ENCODE measurements at regions not wholly inside any gene's neighbourhood (a gene's known extent, or its start where the extent isn't known, plus 50 kb on each side); places are given as distances from the start of the nearest gene placed in this dataset.

GRCh38 chr3:182142928-182143327 lies 431.2 kb downstream of the SOX2 start:
- Histone ChIP-seq H3K9me1 (replicated peaks; ENCODE audit: control insufficient read depth, extremely low read depth, insufficient read depth, low read length) (no peaks in the 10 kb centered on the region), H3K79me2 (ENCODE audit: control insufficient read depth, insufficient read depth, low read length) (no peaks in the 10 kb centered on the region), H3K27ac (ENCODE audit: insufficient read depth, low read depth, low read length) (no peak overlapping the region), H3K27me3 (ENCODE audit: control insufficient read depth in 2 of 2, insufficient read depth in 2 of 2, low read length in 2 of 2) (no peaks in the 10 kb centered on the region), H3K9me3 (replicated peaks; ENCODE audit: control insufficient read depth, insufficient read depth, low read length) (no peaks in the 10 kb centered on the region), H4K20me1 (replicated peaks; ENCODE audit: control insufficient read depth, extremely low read depth, insufficient read depth, low read length) (no peaks in the 10 kb centered on the region), H3K4me1 (ENCODE audit: control insufficient read depth, extremely low read depth, insufficient read depth, low read length) (no peaks in the 10 kb centered on the region), H3K4me2 (ENCODE audit: insufficient read depth, low read length) (no peak overlapping the region), H3K36me3 (ENCODE audit: control insufficient read depth in 2 of 2, extremely low read depth in 1 of 2, insufficient read depth in 2 of 2, low read length in 2 of 2) (no peaks in the 10 kb centered on the region), H3K4me3 (replicated peaks in 1 of 3; ENCODE audit: insufficient read depth in 1 of 3, low read depth in 1 of 3, low read length in 3 of 3) (no peak overlapping the region), H3K9ac (replicated peaks; ENCODE audit: extremely low read depth, insufficient read depth, low read length) (no peak overlapping the region), H2AFZ (ENCODE audit: low read depth, low read length) (no peak overlapping the region)
- ChIA-PET CTCF (interaction anchor here (0.6 kb wide), 1 partner anchor 767 kb away, joined by 4 read pairs; no protein-coding TSS in a partner anchor), POLR2A (no interaction called here)
- DNase-seq (ENCODE audit: low read depth, low spot score) (no peak), FAIRE-seq (no peak)
- TF ChIP-seq GATA2 (IDR thresholded peaks at IDR 0.05; ENCODE audit: insufficient read depth, insufficient read length, low read depth, low read length) (no peak), POLR2AphosphoS5 (IDR thresholded peaks at IDR 0.05; ENCODE audit: insufficient read depth, low read depth, low read length) (no peak), JUN (IDR thresholded peaks at IDR 0.05; ENCODE audit: borderline replicate concordance, insufficient read depth, insufficient read length, low read depth) (no peak), MYC (IDR thresholded peaks at IDR 0.05; ENCODE audit: low read depth, low read length) (no peak), FOS (IDR thresholded peaks at IDR 0.05; ENCODE audit: borderline replicate concordance, insufficient read depth, low read length) (no peak), CTCF (IDR thresholded peaks at IDR 0.05; ENCODE audit: extremely low read depth in 1 of 2, insufficient read depth in 1 of 2, low read depth in 1 of 2, low read length in 2 of 2) (no peak), EZH2 (IDR thresholded peaks at IDR 0.05; ENCODE audit: borderline replicate concordance, low read depth, low read length, severe bottlenecking) (no peak)
- TF ChIP-seq, protein P1, sequence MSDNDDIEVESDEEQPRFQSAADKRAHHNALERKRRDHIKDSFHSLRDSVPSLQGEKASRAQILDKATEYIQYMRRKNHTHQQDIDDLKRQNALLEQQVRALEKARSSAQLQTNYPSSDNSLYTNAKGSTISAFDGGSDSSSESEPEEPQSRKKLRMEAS (IDR thresholded peaks at IDR 0.05; ENCODE audit: insufficient read depth, insufficient read length), result no peak
- dilution Hi-C loops (cut with MboI; ENCODE audit: extremely low pct_ligation_motif_present, low sequenced_read_pairs) (no loop called here), intact Hi-C loops (cut with micrococcal nuclease) (no loop called here)
- no TSS peak for BruUV-seq (replicated peaks)
